ENCODE measurements at regions not wholly inside any gene's neighbourhood (a gene's known extent, or its start where the extent isn't known, plus 50 kb on each side); places are given as distances from the start of the nearest gene placed in this dataset.

DNA sequence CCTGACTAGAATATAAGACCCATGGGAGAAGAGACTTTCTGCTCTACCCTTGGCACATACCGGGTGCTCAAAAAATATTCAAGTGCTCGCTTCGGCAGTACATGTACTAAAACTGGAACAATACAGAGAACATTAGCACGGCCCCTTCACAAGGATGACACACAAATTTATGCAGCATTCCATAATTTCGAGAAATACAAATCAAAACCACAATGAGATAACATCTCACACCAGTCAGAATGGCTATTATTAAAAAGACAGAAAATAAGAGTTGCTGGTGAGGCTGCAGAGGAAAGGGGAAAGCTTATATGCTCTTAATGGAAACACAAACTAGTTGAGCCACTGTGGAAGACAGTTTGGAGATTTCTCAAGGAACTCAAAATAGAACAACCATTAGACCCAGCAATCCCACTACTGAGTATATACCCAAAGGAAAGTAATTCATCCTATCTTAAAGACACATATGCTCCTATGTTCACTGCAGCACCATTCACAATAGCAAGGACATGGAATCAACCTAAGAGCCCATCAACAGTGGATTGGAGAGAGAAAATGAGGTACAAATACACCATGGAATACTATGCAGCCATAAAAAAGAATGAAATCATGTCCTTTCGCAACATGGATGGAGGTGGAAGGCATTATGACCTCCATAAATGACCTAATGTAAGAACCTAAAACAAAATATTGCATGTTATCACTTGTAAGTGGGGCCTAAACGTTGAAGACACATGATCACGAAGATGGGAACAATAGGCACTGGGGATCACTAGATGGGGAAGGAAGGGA is 71.6 kb upstream of the CYP1B1 start:
- Histone ChIP-seq H2BK5ac (ENCODE audit: low read depth, low read length, poor library complexity, severe bottlenecking) (peak overlapping the region; percentile 85), H2BK15ac (ENCODE audit: low read depth, low read length) (peak overlapping the region; percentile 43), H3K23ac (ENCODE audit: low read depth, low read length) (peak overlapping the region; percentile 65), H3K36me3 (ENCODE audit: control insufficient read depth, insufficient read depth, low read length) (no peaks in the 10 kb centered on the region), H3K79me1 (ENCODE audit: low read depth in 1 of 2, low read length in 2 of 2) (no peaks in the 10 kb centered on the region), H2AK5ac (ENCODE audit: low read depth, low read length) (peak overlapping the region; percentile 77), H3K27me3 (ENCODE audit: control insufficient read depth, insufficient read depth, low read length) (0 out of 2 replicates have a peak, but pooled peaks cover 2% of the 10 kb centered on the region), H3K27ac (ENCODE audit: insufficient read depth, low read length) (peak overlapping the region; percentile 95), H4K20me1 (ENCODE audit: insufficient read depth, low read length) (no peaks in the 10 kb centered on the region), H4K5ac (ENCODE audit: low read depth, low read length) (peak overlapping the region; percentile 78), H2AFZ (replicated peaks; ENCODE audit: low read length, poor library complexity) (peak overlapping the region; percentile 75), H3K4me2 (ENCODE audit: low read depth, low read length) (peak overlapping the region; percentile 28; the same call in 1 of the 2 replicates), H3K9me1 (ENCODE audit: insufficient read depth, low read length) (peaks cover 6% of the 10 kb centered on the region; the same call in 1 of the 2 replicates), H2AK9ac (replicated peaks; ENCODE audit: low read depth, low read length, poor library complexity) (peak overlapping the region; percentile 18), H4K91ac (ENCODE audit: insufficient read depth, low read depth, low read length) (peak overlapping the region; percentile 88), H3K14ac (replicated peaks; ENCODE audit: low read depth, low read length) (peak overlapping the region; percentile 90), H4K8ac (ENCODE audit: low read depth in 2 of 2, low read length in 2 of 2) (peak overlapping the region; percentile 59 to 91), H3K56ac (ENCODE audit: extremely low read depth, insufficient read depth, low read length) (peak overlapping the region; percentile 59; the same call in 1 of the 2 replicates), H2BK120ac (ENCODE audit: low read depth, low read length) (peak overlapping the region; percentile 95), H2BK20ac (ENCODE audit: low read depth, low read length) (peak overlapping the region; percentile 93), H3K4me3 (ENCODE audit: insufficient read depth, low read depth, low read length) (no peak overlapping the region), H3K9me3 (ENCODE audit: control insufficient read depth, insufficient read depth, low read length) (no peaks in the 10 kb centered on the region), H3K18ac (ENCODE audit: low read depth, low read length) (peak overlapping the region; percentile 92), H3K4ac (ENCODE audit: low read depth, low read length) (peak overlapping the region; percentile 95), H3K4me1 (ENCODE audit: control insufficient read depth, insufficient read depth, low read length) (peaks cover 12% of the 10 kb centered on the region), H3K9ac (ENCODE audit: low read depth, low read length) (peak overlapping the region; percentile 5; the same call in 1 of the 2 replicates)
- DNase-seq (peak; percentile 47), ATAC-seq (ENCODE audit: low read depth) (no peak)
- WGBS, 2 experiments (ENCODE audit: extremely low coverage in 2 of 2, insufficient read length in 1 of 2) = 100% methylated on average over 2 of the region's 8 CpGs; no CpG with 5 or more reads in 1 of the 2 experiments
- intact Hi-C loops (cut with micrococcal nuclease) = loop anchor here (2.0 to 10.0 kb wide), 2 partner anchors 27 to 117 kb away; no protein-coding TSS in a partner anchor
- no TSS peak for BruUV-seq (replicated peaks)
- CTCF ChIA-PET = no interaction called here
- POLR2A ChIA-PET (ENCODE audit: unreplicated experiment) = no interaction called here
- in situ Hi-C loops (cut with MboI; ENCODE audit: low sequenced_read_pairs) = no loop called here
- dilution Hi-C loops (cut with HindIII; ENCODE audit: low sequenced_read_pairs, unreplicated experiment) = no loop called here
- TF ChIP-seq RAD21 (IDR thresholded peaks at IDR 0.05; ENCODE audit: low read length) (no peak), BHLHE40 (IDR thresholded peaks at IDR 0.05; ENCODE audit: low read depth, low read length) (no peak), CEBPB (IDR thresholded peaks at IDR 0.05; ENCODE audit: low read depth, low read length) (no peak), MXI1 (IDR thresholded peaks at IDR 0.05; ENCODE audit: borderline replicate concordance, low read depth, low read length) (no peak), RFX5 (IDR thresholded peaks at IDR 0.05; ENCODE audit: low read depth, low read length) (no peak), NFE2L2 (IDR thresholded peaks at IDR 0.05; ENCODE audit: low read depth, low read length) (no peak), SMC3 (IDR thresholded peaks at IDR 0.05; ENCODE audit: low read depth, low read length) (no peak), MAZ (IDR thresholded peaks at IDR 0.05; ENCODE audit: borderline replicate concordance, low read depth, low read length) (no peak), MAFK (IDR thresholded peaks at IDR 0.05; ENCODE audit: low read depth, low read length) (no peak), CHD1 (IDR thresholded peaks at IDR 0.05; ENCODE audit: low read depth, low read length) (no peak), FOS (IDR thresholded peaks at IDR 0.05; ENCODE audit: low read depth, low read length) (no peak), CTCF (conservative IDR thresholded peaks at IDR 0.05; ENCODE audit: low read depth, low read length) (no peak), RCOR1 (IDR thresholded peaks at IDR 0.05; ENCODE audit: insufficient replicate concordance, low read length) (no peak)
- TF ChIP-seq, protein P1, sequence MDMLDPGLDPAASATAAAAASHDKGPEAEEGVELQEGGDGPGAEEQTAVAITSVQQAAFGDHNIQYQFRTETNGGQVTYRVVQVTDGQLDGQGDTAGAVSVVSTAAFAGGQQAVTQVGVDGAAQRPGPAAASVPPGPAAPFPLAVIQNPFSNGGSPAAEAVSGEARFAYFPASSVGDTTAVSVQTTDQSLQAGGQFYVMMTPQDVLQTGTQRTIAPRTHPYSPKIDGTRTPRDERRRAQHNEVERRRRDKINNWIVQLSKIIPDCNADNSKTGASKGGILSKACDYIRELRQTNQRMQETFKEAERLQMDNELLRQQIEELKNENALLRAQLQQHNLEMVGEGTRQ (IDR thresholded peaks at IDR 0.05; ENCODE audit: low read depth, low read length) = no peak
